ENCODE measurements at regions not wholly inside any gene's neighbourhood (a gene's known extent, or its start where the extent isn't known, plus 50 kb on each side); places are given as distances from the start of the nearest gene placed in this dataset.
A peak's percentile ranks its signal among the peaks of the same experiment; 100 is the strongest.
"Not testable (repeated sequence)": the region's sequence is repeated elsewhere in the genome, so short reads cannot be mapped to it uniquely, and the experiment has no call there.

GRCh38 chr9:41273549-41274267, 84.6 kb upstream of the ZNG1F start:
- H3K27ac ChIP-seq (ENCODE audit: low read depth, low read length); H3K9ac ChIP-seq (ENCODE audit: low read depth in 1 of 3, low read length in 3 of 3); H3K27me3 ChIP-seq (ENCODE audit: control insufficient read depth in 3 of 3, insufficient read depth in 3 of 3, low read length in 3 of 3); H3K36me3 ChIP-seq (ENCODE audit: control insufficient read depth in 3 of 3, insufficient read depth in 3 of 3, low read length in 3 of 3); H3K4me1 ChIP-seq (ENCODE audit: control insufficient read depth in 3 of 3, insufficient read depth in 3 of 3, low read length in 3 of 3); H3K9me3 ChIP-seq (ENCODE audit: control insufficient read depth in 3 of 3, low read length in 3 of 3): not testable (repeated sequence)
- peak overlapping the region in 1 of 3 donors; percentile 45 for H3K4me3 ChIP-seq (ENCODE audit: low read length in 3 of 3)

GRCh38 chr9:41272879-41273548, 83.9 kb upstream of the ZNG1F start:
- not testable (repeated sequence) for H3K9ac ChIP-seq (ENCODE audit: low read depth in 1 of 3, low read length in 3 of 3); H3K27me3 ChIP-seq (ENCODE audit: control insufficient read depth in 3 of 3, insufficient read depth in 3 of 3, low read length in 3 of 3); H3K36me3 ChIP-seq (ENCODE audit: control insufficient read depth in 3 of 3, insufficient read depth in 3 of 3, low read length in 3 of 3); H3K27ac ChIP-seq (ENCODE audit: low read depth, low read length); H3K4me3 ChIP-seq (ENCODE audit: low read length in 3 of 3); H3K4me1 ChIP-seq (ENCODE audit: control insufficient read depth in 3 of 3, insufficient read depth in 3 of 3, low read length in 3 of 3); H3K9me3 ChIP-seq (ENCODE audit: control insufficient read depth in 3 of 3, low read length in 3 of 3)

- H3K27ac ChIP-seq (ENCODE audit: low read depth, low read length); H3K4me1 ChIP-seq (ENCODE audit: control insufficient read depth in 3 of 3, insufficient read depth in 3 of 3, low read length in 3 of 3); H3K4me3 ChIP-seq (ENCODE audit: low read length in 3 of 3); H3K36me3 ChIP-seq (ENCODE audit: control insufficient read depth in 3 of 3, insufficient read depth in 3 of 3, low read length in 3 of 3); H3K9me3 ChIP-seq (ENCODE audit: control insufficient read depth in 3 of 3, low read length in 3 of 3); H3K9ac ChIP-seq (ENCODE audit: low read depth in 1 of 3, low read length in 3 of 3); H3K27me3 ChIP-seq (ENCODE audit: control insufficient read depth in 3 of 3, insufficient read depth in 3 of 3, low read length in 3 of 3): not testable (repeated sequence)
Measured at GRCh38 chr9:41270992-41271391, 81.9 kb upstream of the ZNG1F start.

GRCh38 chr9:41269471-41269870, 80.4 kb upstream of the ZNG1F start:
- H3K4me3 ChIP-seq (ENCODE audit: low read length in 3 of 3); H3K27me3 ChIP-seq (ENCODE audit: control insufficient read depth in 3 of 3, insufficient read depth in 3 of 3, low read length in 3 of 3); H3K9ac ChIP-seq (ENCODE audit: low read depth in 1 of 3, low read length in 3 of 3); H3K9me3 ChIP-seq (ENCODE audit: control insufficient read depth in 3 of 3, low read length in 3 of 3); H3K4me1 ChIP-seq (ENCODE audit: control insufficient read depth in 3 of 3, insufficient read depth in 3 of 3, low read length in 3 of 3); H3K27ac ChIP-seq (ENCODE audit: low read depth, low read length); H3K36me3 ChIP-seq (ENCODE audit: control insufficient read depth in 3 of 3, insufficient read depth in 3 of 3, low read length in 3 of 3): not testable (repeated sequence)

GRCh38 chr9:41269054-41269453, 79.9 kb upstream of the ZNG1F start:
- not testable (repeated sequence) for H3K27me3 ChIP-seq (ENCODE audit: control insufficient read depth in 3 of 3, insufficient read depth in 3 of 3, low read length in 3 of 3); H3K27ac ChIP-seq (ENCODE audit: low read depth, low read length); H3K9ac ChIP-seq (ENCODE audit: low read depth in 1 of 3, low read length in 3 of 3); H3K4me3 ChIP-seq (ENCODE audit: low read length in 3 of 3); H3K4me1 ChIP-seq (ENCODE audit: control insufficient read depth in 3 of 3, insufficient read depth in 3 of 3, low read length in 3 of 3); H3K36me3 ChIP-seq (ENCODE audit: control insufficient read depth in 3 of 3, insufficient read depth in 3 of 3, low read length in 3 of 3); H3K9me3 ChIP-seq (ENCODE audit: control insufficient read depth in 3 of 3, low read length in 3 of 3)

GRCh38 chr9:41266602-41267001, 77.5 kb upstream of the ZNG1F start:
- H3K4me1 ChIP-seq (ENCODE audit: control insufficient read depth in 3 of 3, insufficient read depth in 3 of 3, low read length in 3 of 3); H3K4me3 ChIP-seq (ENCODE audit: low read length in 3 of 3); H3K27ac ChIP-seq (ENCODE audit: low read depth, low read length); H3K36me3 ChIP-seq (ENCODE audit: control insufficient read depth in 3 of 3, insufficient read depth in 3 of 3, low read length in 3 of 3); H3K9ac ChIP-seq (ENCODE audit: low read depth in 1 of 3, low read length in 3 of 3); H3K9me3 ChIP-seq (ENCODE audit: control insufficient read depth in 3 of 3, low read length in 3 of 3); H3K27me3 ChIP-seq (ENCODE audit: control insufficient read depth in 3 of 3, insufficient read depth in 3 of 3, low read length in 3 of 3): not testable (repeated sequence)

- H3K9ac ChIP-seq (ENCODE audit: low read depth in 1 of 3, low read length in 3 of 3); H3K9me3 ChIP-seq (ENCODE audit: control insufficient read depth in 3 of 3, low read length in 3 of 3); H3K4me3 ChIP-seq (ENCODE audit: low read length in 3 of 3); H3K4me1 ChIP-seq (ENCODE audit: control insufficient read depth in 3 of 3, insufficient read depth in 3 of 3, low read length in 3 of 3); H3K36me3 ChIP-seq (ENCODE audit: control insufficient read depth in 3 of 3, insufficient read depth in 3 of 3, low read length in 3 of 3); H3K27ac ChIP-seq (ENCODE audit: low read depth, low read length); H3K27me3 ChIP-seq (ENCODE audit: control insufficient read depth in 3 of 3, insufficient read depth in 3 of 3, low read length in 3 of 3): not testable (repeated sequence)
Measured at GRCh38 chr9:41266000-41266399, 76.9 kb upstream of the ZNG1F start.

- H3K4me3 ChIP-seq (ENCODE audit: low read length in 3 of 3); H3K27me3 ChIP-seq (ENCODE audit: control insufficient read depth in 3 of 3, insufficient read depth in 3 of 3, low read length in 3 of 3); H3K4me1 ChIP-seq (ENCODE audit: control insufficient read depth in 3 of 3, insufficient read depth in 3 of 3, low read length in 3 of 3); H3K27ac ChIP-seq (ENCODE audit: low read depth, low read length); H3K36me3 ChIP-seq (ENCODE audit: control insufficient read depth in 3 of 3, insufficient read depth in 3 of 3, low read length in 3 of 3); H3K9ac ChIP-seq (ENCODE audit: low read depth in 1 of 3, low read length in 3 of 3); H3K9me3 ChIP-seq (ENCODE audit: control insufficient read depth in 3 of 3, low read length in 3 of 3): not testable (repeated sequence)
Measured at GRCh38 chr9:41251973-41252372, 62.9 kb upstream of the ZNG1F start.

GRCh38 chr9:41251101-41251500, 62.0 kb upstream of the ZNG1F start:
- not testable (repeated sequence) for H3K9ac ChIP-seq (ENCODE audit: low read depth in 1 of 3, low read length in 3 of 3); H3K9me3 ChIP-seq (ENCODE audit: control insufficient read depth in 3 of 3, low read length in 3 of 3); H3K27me3 ChIP-seq (ENCODE audit: control insufficient read depth in 3 of 3, insufficient read depth in 3 of 3, low read length in 3 of 3); H3K4me3 ChIP-seq (ENCODE audit: low read length in 3 of 3); H3K27ac ChIP-seq (ENCODE audit: low read depth, low read length); H3K4me1 ChIP-seq (ENCODE audit: control insufficient read depth in 3 of 3, insufficient read depth in 3 of 3, low read length in 3 of 3); H3K36me3 ChIP-seq (ENCODE audit: control insufficient read depth in 3 of 3, insufficient read depth in 3 of 3, low read length in 3 of 3)

- not testable (repeated sequence) for H3K27me3 ChIP-seq (ENCODE audit: control insufficient read depth in 3 of 3, insufficient read depth in 3 of 3, low read length in 3 of 3); H3K9me3 ChIP-seq (ENCODE audit: control insufficient read depth in 3 of 3, low read length in 3 of 3); H3K4me1 ChIP-seq (ENCODE audit: control insufficient read depth in 3 of 3, insufficient read depth in 3 of 3, low read length in 3 of 3); H3K36me3 ChIP-seq (ENCODE audit: control insufficient read depth in 3 of 3, insufficient read depth in 3 of 3, low read length in 3 of 3); H3K4me3 ChIP-seq (ENCODE audit: low read length in 3 of 3); H3K27ac ChIP-seq (ENCODE audit: low read depth, low read length); H3K9ac ChIP-seq (ENCODE audit: low read depth in 1 of 3, low read length in 3 of 3)
Measured at GRCh38 chr9:41246702-41247101, 57.6 kb upstream of the ZNG1F start.
